Muscle of leg (tissue), 3 donors: ENCODE measurements at regions not wholly inside any gene's neighbourhood (a gene's known extent, or its start where the extent isn't known, plus 50 kb on each side); places are given as distances from the start of the nearest gene placed in this dataset.

ENCODE experiments used
- DNase-seq: peaks from one replicate; pipeline ENCODE4 v3.0.0; 2013
- H3K27ac ChIP-seq: one replicate; pipeline ENCODE4 v1.5.1; 2013; ENCODE audit warnings: mild to moderate bottlenecking, low read length, control low read depth
- H3K27me3 ChIP-seq: one replicate; pipeline ENCODE4 v1.6.1; 2013; ENCODE audit warnings: low read length; ENCODE audit not compliant: control insufficient read depth, insufficient read depth
- H3K36me3 ChIP-seq: one replicate; pipeline ENCODE4 v1.6.1; 2013; ENCODE audit warnings: low read length; ENCODE audit not compliant: control insufficient read depth, insufficient read depth
- H3K4me1 ChIP-seq: one replicate; pipeline ENCODE4 v1.6.1; 2013; ENCODE audit warnings: low read length; ENCODE audit not compliant: control insufficient read depth, insufficient read depth
- H3K4me3 ChIP-seq: one replicate; pipeline ENCODE4 v1.5.1; 2013; ENCODE audit warnings: low read length, control low read depth
- H3K9me3 ChIP-seq: replicated peaks from 2 replicates; pipeline ENCODE4 v1.6.1; 2013; ENCODE audit warnings: low read depth, low read length; ENCODE audit not compliant: control insufficient read depth
- WGBS: methylation state at CpG from one replicate; pipeline ENCODE4 v1.1.5; 2013; ENCODE audit warnings: missing lambda C conversion rate; ENCODE audit not compliant: insufficient coverage; 5-methylcytosine and 5-hydroxymethylcytosine counted together

- no peaks in the 10 kb centered on the region for H3K27me3 ChIP-seq
- no peak for DNase-seq
- H3K27ac ChIP-seq: no peak overlapping the region
- H3K4me3 ChIP-seq: no peak overlapping the region
- peaks cover 2% of the 10 kb centered on the region for H3K4me1 ChIP-seq
- no peaks in the 10 kb centered on the region for H3K9me3 ChIP-seq
- WGBS: 76% methylated on average over 4 of the region's 6 CpGs
- H3K36me3 ChIP-seq: no peaks in the 10 kb centered on the region
These were observed 133.1 kb downstream of the IQUB start for GRCh38 chr7:123401295-123401694.

GRCh38 chr7:123400196-123400595 lies 134.2 kb downstream of the IQUB start:
- peaks cover 2% of the 10 kb centered on the region for H3K4me1 ChIP-seq
- no peaks in the 10 kb centered on the region for H3K36me3 ChIP-seq
- no peaks in the 10 kb centered on the region for H3K9me3 ChIP-seq
- no peak for DNase-seq
- no peaks in the 10 kb centered on the region for H3K27me3 ChIP-seq
- no peak overlapping the region for H3K4me3 ChIP-seq
- H3K27ac ChIP-seq: no peak overlapping the region

GRCh38 chr7:123398921-123399320 lies 135.5 kb downstream of the IQUB start:
- Histone ChIP-seq H3K9me3 (no peaks in the 10 kb centered on the region), H3K36me3 (no peaks in the 10 kb centered on the region), H3K4me1 (peaks cover 2% of the 10 kb centered on the region), H3K27me3 (no peaks in the 10 kb centered on the region), H3K27ac (no peak overlapping the region), H3K4me3 (no peak overlapping the region)
- DNase-seq: no peak

- H3K4me3 ChIP-seq: no peak overlapping the region
- H3K27me3 ChIP-seq: no peaks in the 10 kb centered on the region
- DNase-seq: peak; percentile 15
- no peaks in the 10 kb centered on the region for H3K9me3 ChIP-seq
- peak overlapping the region; percentile 15 for H3K27ac ChIP-seq
- 17% methylated on average over 4 of the region's 6 CpGs for WGBS
- peaks cover 2% of the 10 kb centered on the region for H3K4me1 ChIP-seq
- no peaks in the 10 kb centered on the region for H3K36me3 ChIP-seq
These were observed 136.6 kb downstream of the IQUB start for GRCh38 chr7:123397746-123398338.

GRCh38 chr7:123393623-123394022 lies 140.8 kb downstream of the IQUB start:
- DNase-seq: no peak
- no peaks in the 10 kb centered on the region for H3K9me3 ChIP-seq
- no peak overlapping the region for H3K27ac ChIP-seq
- WGBS: no CpG with 5 or more reads among the region's 6 CpGs
- H3K27me3 ChIP-seq: no peaks in the 10 kb centered on the region
- H3K36me3 ChIP-seq: no peaks in the 10 kb centered on the region
- peaks cover 2% of the 10 kb centered on the region for H3K4me1 ChIP-seq
- no peak overlapping the region for H3K4me3 ChIP-seq

- WGBS: no CpG with 5 or more reads among the region's 1 CpG
- no peak overlapping the region for H3K27ac ChIP-seq
- no peaks in the 10 kb centered on the region for H3K9me3 ChIP-seq
- no peaks in the 10 kb centered on the region for H3K36me3 ChIP-seq
- DNase-seq: no peak
- no peak overlapping the region for H3K4me3 ChIP-seq
- no peaks in the 10 kb centered on the region for H3K27me3 ChIP-seq
- H3K4me1 ChIP-seq: no peaks in the 10 kb centered on the region
These were observed 162.0 kb downstream of the IQUB start for GRCh38 chr7:123372368-123372767.

- H3K4me3 ChIP-seq: no peak overlapping the region
- DNase-seq: peak; percentile 13
- H3K27me3 ChIP-seq: no peaks in the 10 kb centered on the region
- H3K27ac ChIP-seq: no peak overlapping the region
- H3K9me3 ChIP-seq: no peaks in the 10 kb centered on the region
- no peaks in the 10 kb centered on the region for H3K36me3 ChIP-seq
- H3K4me1 ChIP-seq: no peaks in the 10 kb centered on the region
- no CpG with 5 or more reads among the region's 5 CpGs for WGBS
These were observed 166.8 kb downstream of the IQUB start for GRCh38 chr7:123367484-123368122.

- no CpG with 5 or more reads among the region's 4 CpGs for WGBS
- DNase-seq: no peak
- no peaks in the 10 kb centered on the region for H3K36me3 ChIP-seq
- H3K9me3 ChIP-seq: no peaks in the 10 kb centered on the region
- H3K27me3 ChIP-seq: no peaks in the 10 kb centered on the region
- H3K27ac ChIP-seq: no peak overlapping the region
- no peak overlapping the region for H3K4me3 ChIP-seq
- no peaks in the 10 kb centered on the region for H3K4me1 ChIP-seq
These were observed 167.3 kb upstream of the SLC13A1 start for GRCh38 chr7:123367031-123367430.

GRCh38 chr7:123366626-123367025 lies 166.9 kb upstream of the SLC13A1 start:
- H3K27ac ChIP-seq: no peak overlapping the region
- no peaks in the 10 kb centered on the region for H3K9me3 ChIP-seq
- no peak overlapping the region for H3K4me3 ChIP-seq
- no peaks in the 10 kb centered on the region for H3K4me1 ChIP-seq
- no peak for DNase-seq
- H3K27me3 ChIP-seq: no peaks in the 10 kb centered on the region
- no peaks in the 10 kb centered on the region for H3K36me3 ChIP-seq

GRCh38 chr7:123360631-123361030 lies 160.9 kb upstream of the SLC13A1 start:
- Histone ChIP-seq H3K27me3 (no peaks in the 10 kb centered on the region), H3K9me3 (no peaks in the 10 kb centered on the region), H3K4me3 (no peak overlapping the region), H3K36me3 (no peaks in the 10 kb centered on the region), H3K27ac (no peak overlapping the region), H3K4me1 (no peaks in the 10 kb centered on the region)
- DNase-seq: no peak
- 20% methylated on average over 1 of the region's 2 CpGs for WGBS
